Right cardiac atrium (tissue), 5 donors: ENCODE measurements at regions not wholly inside any gene's neighbourhood (a gene's known extent, or its start where the extent isn't known, plus 50 kb on each side); places are given as distances from the start of the nearest gene placed in this dataset.
A peak's percentile ranks its signal among the peaks of the same experiment; 100 is the strongest.

ENCODE experiments used
- ATAC-seq, 2 donors: fragments of 200-7000 bp; cut with Tn5 transposase; one replicate each; pipeline versions ENCODE4 v1.8.0 to v1.9.1; 2020; ENCODE audit warnings: moderate library complexity in 2 of 2, mild to moderate bottlenecking in 1 of 2
- DNase-seq, 3 donors: peaks; one replicate each; pipeline ENCODE4 v3.0.0-alpha.2; 2020
- H3K27ac ChIP-seq: one replicate; pipeline ENCODE4 v1.5.1; 2013; ENCODE audit warnings: mild to moderate bottlenecking, low read length, control low read depth, moderate library complexity
- H3K27me3 ChIP-seq: one replicate; pipeline ENCODE4 v1.6.1; 2013; ENCODE audit not compliant: control insufficient read depth, insufficient read depth
- H3K4me1 ChIP-seq: one replicate; pipeline ENCODE4 v1.6.1; 2013; ENCODE audit warnings: low read length; ENCODE audit not compliant: control insufficient read depth, insufficient read depth
- H3K4me3 ChIP-seq: one replicate; pipeline ENCODE4 v1.5.1; 2013; ENCODE audit warnings: low read length, control low read depth
- H3K9me3 ChIP-seq: one replicate; pipeline ENCODE4 v1.6.1; 2013; ENCODE audit warnings: low read length; ENCODE audit not compliant: control insufficient read depth
- WGBS: extraction: QIAGEN DNeasy Blood & Tissue Kit; methylation state at CpG from one replicate; pipeline ENCODE4 v1.1.7; 2013; 5-methylcytosine and 5-hydroxymethylcytosine counted together
- intact Hi-C, 4 donors: fragments of 100-400 bp; cut with DNase I; formaldehyde crosslinking; loops; one replicate each; pipeline versions ENCODE4 v1.11.0 to v1.14.0; 2022 to 2023
- donor health status: healthy with polysubstance abuse.
- donor health status: DM: no; HTN: yes; CAD: no.
- donor health status: DM: no; HTN: no; CAD: no.
- donor health status: DM: no; HTN: yes; CAD: no; lungs with severe emphysema.
- donor health status: DM: yes; HTN: yes; CAD: no.

DNA sequence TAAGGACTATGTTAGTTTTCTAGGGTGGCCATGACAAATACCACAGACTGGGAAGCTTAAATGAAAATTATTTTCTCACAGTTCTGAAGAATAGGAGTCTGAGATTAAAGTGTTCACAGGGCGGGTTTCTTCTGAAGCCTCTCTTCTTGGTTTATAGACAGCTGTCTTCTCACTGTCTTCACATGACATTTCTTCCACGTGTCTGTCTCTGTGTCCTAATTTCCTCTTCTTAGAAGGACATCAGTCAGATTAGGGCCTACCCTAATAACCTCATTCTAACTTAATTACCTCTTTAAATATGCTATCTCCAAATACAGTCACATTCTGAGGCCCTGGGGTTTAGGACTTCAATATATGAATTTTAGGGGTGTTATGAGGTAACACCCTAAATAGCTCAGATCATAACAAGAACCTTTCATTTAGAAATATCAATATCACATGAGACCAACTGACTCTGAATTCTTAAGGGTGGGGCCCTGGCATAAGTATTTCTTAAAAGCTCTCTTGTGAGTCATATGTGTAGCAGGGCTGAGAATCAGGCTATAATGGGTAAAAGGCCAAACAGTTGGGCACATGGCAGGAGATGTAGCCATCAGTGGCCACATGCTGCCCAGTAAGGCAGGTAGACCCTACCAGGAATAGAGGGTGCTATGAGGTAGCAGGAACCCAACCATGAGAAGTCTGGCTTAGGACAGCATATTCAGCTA, 62.0 kb upstream of the TENT5A start:
- Histone ChIP-seq H3K9me3 (no peaks in the 10 kb centered on the region), H3K4me1 (peaks cover 2% of the 10 kb centered on the region), H3K4me3 (no peak overlapping the region), H3K27ac (no peak overlapping the region), H3K27me3 (no peaks in the 10 kb centered on the region)
- 48% methylated on average over 2 of the region's 2 CpGs for WGBS
- intact Hi-C loops = no loop called here
- DNase-seq (no peak), ATAC-seq (peak; percentile 20 to 27)

DNA sequence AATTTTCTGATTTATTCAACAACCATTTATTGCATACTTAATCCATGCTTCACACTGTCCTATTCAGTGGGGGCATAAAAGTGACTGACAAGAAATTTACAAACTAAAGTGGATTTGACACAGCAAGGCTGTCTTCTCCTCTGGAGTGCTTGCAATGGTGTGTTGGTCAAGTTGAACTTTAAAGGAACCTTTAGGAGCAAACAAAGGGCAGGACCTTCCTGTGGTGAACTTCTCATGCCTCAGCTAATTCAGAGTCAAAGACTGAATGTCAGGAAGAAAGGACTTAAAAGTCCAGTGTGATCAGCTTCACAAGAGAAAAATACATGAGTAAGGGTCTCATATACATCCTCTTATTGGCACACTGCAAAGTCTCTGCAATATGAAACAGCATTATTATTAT, 60.8 kb upstream of the TENT5A start:
- ATAC-seq = no peak
- Histone ChIP-seq H3K4me3 (no peak overlapping the region), H3K9me3 (no peaks in the 10 kb centered on the region), H3K4me1 (peaks cover 1% of the 10 kb centered on the region), H3K27me3 (no peaks in the 10 kb centered on the region), H3K27ac (no peak overlapping the region)
- no peak for DNase-seq
- intact Hi-C loops = no loop called here

DNA sequence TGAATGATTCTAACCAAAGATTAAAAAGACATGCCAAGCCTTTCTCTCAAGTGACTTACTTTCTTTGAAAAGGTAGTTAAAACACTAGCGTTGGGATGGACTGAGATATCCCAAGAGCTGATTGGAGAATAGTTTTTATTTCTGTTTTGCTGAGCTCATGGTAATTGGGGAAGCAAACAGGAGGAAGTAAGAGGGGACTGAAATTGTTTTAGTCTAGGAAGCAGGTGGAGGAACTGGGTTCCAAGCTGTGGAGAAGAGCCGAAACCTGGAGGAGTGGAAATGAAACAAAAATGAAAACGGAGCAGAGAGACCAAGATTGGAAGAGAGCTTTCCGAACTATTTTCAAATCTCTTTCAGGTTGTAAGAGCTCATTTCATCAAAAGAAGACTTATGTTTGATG, 59.9 kb upstream of the TENT5A start:
- Histone ChIP-seq H3K4me3 (no peak overlapping the region), H3K9me3 (no peaks in the 10 kb centered on the region), H3K27me3 (no peaks in the 10 kb centered on the region), H3K27ac (no peak overlapping the region), H3K4me1 (peaks cover 1% of the 10 kb centered on the region)
- no peak for DNase-seq
- 74% methylated on average over 4 of the region's 4 CpGs for WGBS
- no peak for ATAC-seq
- intact Hi-C loops = no loop called here

- ATAC-seq (peak; percentile 84 to 86), DNase-seq (peak; percentile 34 to 77 (median 53))
- WGBS = 13% methylated on average over 6 of the region's 6 CpGs
- Histone ChIP-seq H3K9me3 (no peaks in the 10 kb centered on the region), H3K27ac (peak overlapping the region; percentile 68), H3K27me3 (no peaks in the 10 kb centered on the region), H3K4me1 (peaks cover 1% of the 10 kb centered on the region), H3K4me3 (peak overlapping the region; percentile 56)
- intact Hi-C loops = no loop called here
These were observed 56.5 kb upstream of the TENT5A start for GRCh38 chr6:81808851-81809570.

DNA sequence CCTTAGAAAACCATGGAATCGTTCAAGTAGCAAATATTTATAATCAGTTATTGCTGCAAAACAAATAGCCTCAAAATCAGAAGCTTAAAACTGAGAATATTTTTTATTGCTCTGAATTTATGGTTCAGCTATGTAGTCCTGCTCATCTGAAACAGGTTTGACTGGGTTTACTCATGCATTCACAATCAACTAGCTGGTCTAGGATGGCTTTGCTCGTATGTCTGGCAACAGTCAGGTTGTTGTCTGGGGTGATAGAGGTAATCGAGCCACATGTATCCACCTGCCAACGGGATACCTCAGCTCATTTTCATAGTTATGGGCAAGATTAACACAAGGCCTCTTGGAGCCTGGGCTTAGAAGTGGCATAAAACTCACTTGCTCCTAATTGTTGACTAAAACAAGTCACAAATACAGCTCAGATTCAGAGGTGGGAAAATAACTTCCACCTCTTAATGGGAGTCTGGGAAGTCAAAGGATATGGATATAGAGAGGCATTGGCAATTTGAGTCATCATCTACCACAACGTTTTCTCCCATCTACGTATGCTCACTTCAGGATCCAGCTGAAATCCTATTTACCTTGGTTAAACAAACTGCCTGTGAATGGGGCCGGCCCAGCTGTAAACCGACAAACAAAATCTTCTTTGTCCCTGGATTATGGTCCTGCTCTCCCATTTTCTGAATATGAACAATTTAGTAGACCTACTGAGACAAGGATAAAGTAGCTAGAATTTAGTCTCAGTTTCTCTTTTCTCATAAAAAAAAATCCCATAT, 54.5 kb upstream of the TENT5A start:
- H3K27ac ChIP-seq = no peak overlapping the region
- DNase-seq = no peak
- intact Hi-C loops = no loop called here
- WGBS = 93% methylated on average over 8 of the region's 8 CpGs
- H3K9me3 ChIP-seq = no peaks in the 10 kb centered on the region
- peaks cover 1% of the 10 kb centered on the region for H3K4me1 ChIP-seq
- H3K27me3 ChIP-seq = no peaks in the 10 kb centered on the region
- H3K4me3 ChIP-seq = no peak overlapping the region
- no peak for ATAC-seq

DNA sequence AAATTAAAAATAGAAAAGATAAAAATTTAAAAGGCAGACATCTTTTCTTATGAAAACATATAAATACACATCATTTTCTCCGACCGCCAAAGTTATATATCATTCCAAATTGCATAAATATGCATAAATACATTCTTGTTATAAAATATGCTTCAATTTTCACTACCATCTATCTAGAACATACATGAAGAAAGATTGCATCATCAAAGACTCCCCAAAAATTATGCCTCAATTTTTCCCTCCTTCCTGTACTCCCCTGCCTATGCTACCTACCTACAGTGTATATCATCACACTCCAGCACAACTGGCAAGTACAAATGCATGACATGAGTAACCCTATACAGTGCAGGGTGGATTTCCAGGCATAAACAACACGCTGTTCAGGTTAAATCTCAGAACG, 49.9 kb upstream of the TENT5A start:
- no peaks in the 10 kb centered on the region for H3K27me3 ChIP-seq
- H3K9me3 ChIP-seq = no peaks in the 10 kb centered on the region
- intact Hi-C loops = no loop called here

More for the DNA sequence above, 49.9 kb upstream of the TENT5A start:
- H3K4me3 ChIP-seq = no peak overlapping the region
- WGBS = 83% methylated on average over 4 of the region's 4 CpGs
- no peak overlapping the region for H3K27ac ChIP-seq
- no peaks in the 10 kb centered on the region for H3K4me1 ChIP-seq
- ATAC-seq (no peak), DNase-seq (no peak)
